HG03378 (cell line): ENCODE measurements at regions not wholly inside any gene's neighbourhood (a gene's known extent, or its start where the extent isn't known, plus 50 kb on each side); places are given as distances from the start of the nearest gene placed in this dataset.

Source experiments
- ATAC-seq: cut with Tn5 transposase; IDR thresholded peaks from one replicate; pipeline ENCODE4 v1.9.1; 2021; ENCODE audit warnings: mild to moderate bottlenecking, moderate library complexity; ENCODE audit not compliant: unreplicated experiment

DNA sequence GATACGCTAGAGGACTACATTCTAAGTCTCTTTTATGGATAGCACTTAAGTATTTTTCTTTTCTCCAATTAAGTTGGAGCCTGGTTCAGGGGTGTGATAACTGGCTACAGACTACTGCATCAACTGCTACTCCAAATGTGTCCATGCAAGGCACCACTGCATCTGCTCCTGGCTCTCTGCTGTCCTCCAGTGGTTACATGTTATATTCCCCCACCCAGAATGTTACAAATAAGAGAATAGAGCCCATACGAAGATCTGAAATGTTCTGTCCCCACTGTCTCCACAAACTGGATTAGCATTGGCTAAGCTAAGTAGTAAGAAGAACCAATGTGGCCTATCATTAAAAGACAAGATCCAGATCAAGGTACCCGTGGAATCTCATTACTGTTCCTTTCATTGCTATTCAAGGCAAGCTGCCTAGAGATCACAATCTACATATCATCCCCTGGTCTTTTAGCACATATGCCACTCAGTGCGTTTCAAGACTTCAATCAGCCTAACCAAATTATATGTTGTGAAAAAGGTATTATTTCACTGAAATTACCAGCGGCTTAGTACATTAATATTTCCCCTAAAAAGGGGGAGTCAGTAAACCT, 308.3 kb upstream of the SLC8A1 start:
- peak; percentile 65 for ATAC-seq

DNA sequence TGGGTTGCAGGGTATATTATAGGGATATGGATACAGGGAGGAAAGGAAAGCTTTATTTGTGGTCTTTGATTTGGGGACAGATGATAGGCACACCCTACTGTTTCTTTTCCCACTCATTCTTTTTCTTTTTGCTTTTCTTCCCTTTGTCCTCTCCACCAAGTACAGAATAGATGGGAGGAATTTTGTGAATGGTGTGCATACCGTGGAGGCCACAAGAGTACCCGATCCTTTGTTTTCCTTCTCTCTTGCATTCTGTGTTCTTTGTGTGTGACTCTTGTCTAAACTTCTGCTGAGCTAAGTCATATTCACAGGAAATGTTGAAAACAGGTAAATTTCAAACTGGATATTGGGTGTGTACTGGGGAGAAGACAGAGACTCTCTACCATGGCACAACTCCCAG, 321.4 kb upstream of the SLC8A1 start:
- ATAC-seq, result no peak

DNA sequence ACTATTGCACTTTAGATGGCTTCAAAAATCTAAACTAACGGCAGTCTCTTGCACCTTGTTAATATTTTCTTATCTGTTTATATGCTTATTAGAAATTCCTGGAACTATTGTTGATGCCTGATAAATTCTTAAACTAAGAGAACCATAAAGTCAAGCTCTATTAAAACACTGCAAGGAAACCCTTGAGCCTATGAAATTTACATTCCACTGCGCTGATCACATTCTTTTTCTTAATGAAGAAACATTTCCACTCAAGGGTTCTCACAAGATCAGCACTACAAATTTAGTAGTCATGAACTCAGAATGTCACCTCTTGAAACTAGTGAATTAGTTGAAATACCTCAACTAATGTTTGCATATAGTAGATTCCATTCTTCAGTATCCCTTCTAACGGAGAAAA, 331.8 kb upstream of the SLC8A1 start:
- ATAC-seq, result no peak

DNA sequence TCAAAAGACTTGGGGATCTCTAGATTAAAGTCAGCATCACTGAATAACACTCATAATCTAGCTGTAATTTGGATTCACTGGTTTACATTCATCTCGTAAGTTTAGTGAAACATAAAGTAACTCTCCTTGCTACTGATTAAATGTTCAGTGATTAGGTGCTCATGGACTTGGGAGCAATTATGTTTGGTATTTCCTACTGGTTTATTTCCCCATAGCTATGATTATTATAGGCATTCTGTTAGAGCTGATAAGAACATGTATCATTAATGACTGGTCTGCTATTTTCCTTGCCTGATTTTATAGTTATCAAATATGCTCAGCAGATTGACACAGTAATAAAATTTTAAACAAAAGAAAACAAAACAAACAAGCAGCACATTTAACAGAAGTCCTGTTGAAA, 334.7 kb upstream of the SLC8A1 start:
- no peak for ATAC-seq

DNA sequence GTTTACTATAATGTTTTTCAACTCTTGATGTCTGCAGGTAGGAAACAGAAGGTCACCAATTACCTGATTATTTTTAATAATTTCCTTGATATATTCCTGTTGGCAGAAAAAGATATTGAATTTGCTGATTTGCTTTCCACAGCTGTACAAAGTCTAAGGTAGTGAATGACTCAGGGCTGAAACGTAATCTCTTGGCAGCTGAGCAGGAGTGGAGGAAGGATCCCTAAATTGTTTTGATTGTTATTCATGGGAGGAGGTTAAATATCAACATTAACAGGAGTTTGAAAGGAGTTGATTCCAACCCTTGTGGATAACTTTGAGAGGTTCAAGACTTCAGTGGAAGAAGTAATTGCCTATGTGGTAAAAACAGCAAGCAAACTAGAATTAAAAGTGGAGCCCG, 345.2 kb upstream of the SLC8A1 start:
- no peak for ATAC-seq

DNA sequence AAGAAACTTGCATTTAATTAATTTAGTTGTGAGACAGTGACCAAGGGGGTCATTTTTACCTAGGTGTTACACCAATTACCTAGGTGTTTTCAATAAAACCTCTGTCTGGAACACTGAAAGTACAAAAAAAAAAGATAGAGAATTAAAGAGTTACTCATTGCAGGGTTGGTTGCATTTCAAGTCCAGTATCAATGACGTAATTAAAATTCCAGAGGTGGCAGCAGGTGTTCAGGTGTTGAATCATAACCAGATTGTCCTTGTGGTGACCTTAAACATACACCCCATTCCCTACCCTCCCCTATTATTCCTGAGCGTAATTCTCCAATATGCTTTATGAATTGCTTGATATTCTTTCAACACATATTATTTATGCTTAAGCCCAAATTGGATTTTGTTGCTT, 352.0 kb upstream of the SLC8A1 start:
- ATAC-seq, result no peak

DNA sequence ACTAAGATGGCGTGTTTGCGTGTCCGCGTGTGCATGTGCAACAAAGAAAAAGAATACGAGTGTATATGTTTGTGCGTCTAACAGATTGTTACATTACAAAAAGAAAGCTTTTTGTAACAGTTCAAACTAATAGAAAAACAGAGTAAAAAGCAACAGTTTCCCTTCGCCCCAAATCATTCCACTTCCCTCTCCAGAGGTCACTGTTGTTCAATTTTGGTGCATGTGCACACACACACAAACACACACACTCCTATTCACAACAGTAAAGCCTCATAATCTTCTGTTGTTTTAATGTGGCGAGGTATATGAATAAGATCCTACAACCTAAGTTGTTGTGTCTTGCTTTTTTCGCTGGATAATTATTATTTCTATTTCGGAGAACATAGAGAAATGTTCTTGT, 357.3 kb upstream of the SLC8A1 start:
- ATAC-seq, result no peak

DNA sequence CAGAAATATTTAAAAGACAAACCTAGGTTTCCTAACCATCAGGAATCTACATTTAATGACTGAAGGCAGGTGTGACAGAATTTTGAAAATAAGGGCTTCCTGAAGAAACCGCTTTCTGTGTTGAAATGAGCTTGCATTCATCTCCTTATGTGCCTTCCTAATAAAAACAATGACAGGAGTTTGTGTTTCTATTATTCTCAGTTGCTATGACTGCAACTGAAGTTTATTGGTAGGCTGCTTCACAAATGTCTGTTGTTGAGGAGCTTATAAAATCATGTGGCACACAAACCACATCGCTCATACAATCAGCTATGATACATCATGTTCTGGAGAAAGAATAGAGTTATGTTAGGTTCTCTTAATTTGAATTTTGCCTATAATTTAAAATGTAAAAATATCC, 362.7 kb upstream of the SLC8A1 start:
- no peak for ATAC-seq

DNA sequence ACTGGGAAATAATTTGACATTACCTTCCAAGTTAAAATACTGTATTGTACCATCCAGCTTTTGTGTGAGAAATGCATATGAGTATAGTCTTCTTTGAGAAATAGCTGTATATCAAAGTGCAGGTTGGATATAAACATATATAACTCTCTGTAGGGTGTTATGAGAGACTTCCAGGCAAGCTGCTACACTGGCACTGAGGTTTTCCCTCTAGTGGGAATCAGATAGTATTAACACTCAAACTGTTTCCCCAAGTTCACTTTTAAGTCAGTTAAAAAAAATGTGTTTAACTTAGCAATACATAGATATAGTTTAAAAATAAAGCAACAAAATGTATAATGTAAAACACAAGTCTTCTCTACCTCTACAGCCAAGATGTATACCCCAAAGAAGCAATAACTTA, 368.4 kb upstream of the SLC8A1 start:
- ATAC-seq, result no peak

DNA sequence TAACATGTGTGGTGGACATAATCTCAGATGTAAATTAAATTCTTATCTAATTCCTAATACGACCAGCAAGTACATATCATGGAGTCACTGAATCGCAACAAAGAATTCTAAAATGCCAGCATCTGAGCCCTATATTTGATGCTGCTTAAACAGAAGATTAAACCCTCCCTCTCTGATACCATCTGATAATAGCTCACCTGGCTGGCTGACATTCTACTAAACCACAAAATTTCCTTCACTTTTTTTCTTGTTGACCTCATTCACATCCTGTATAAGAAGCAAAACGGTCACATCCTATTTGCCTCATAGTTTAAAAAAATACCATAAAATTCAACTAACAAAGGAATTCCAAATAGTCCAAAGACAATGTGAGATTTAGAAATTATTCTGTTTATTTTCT, 371.6 kb upstream of the SLC8A1 start:
- no peak for ATAC-seq

DNA sequence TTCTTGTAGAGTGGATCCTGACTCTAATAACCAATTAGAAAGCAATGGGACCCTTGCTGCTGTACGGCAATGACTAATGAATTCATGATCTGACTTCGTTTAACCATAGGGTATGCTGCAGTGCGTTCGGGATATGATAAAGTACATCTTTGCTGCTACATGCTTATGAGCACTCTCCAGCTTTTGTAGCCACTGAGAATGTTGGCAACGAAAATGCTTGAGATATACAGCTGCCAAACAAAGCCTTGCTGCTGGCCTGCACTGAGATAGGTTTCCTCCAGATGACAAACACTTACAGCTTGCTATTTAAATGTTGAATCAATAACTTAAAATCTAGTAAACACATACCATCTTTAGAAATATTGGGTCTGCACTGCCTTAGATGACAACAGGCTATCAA, 372.4 kb upstream of the SLC8A1 start:
- no peak for ATAC-seq

DNA sequence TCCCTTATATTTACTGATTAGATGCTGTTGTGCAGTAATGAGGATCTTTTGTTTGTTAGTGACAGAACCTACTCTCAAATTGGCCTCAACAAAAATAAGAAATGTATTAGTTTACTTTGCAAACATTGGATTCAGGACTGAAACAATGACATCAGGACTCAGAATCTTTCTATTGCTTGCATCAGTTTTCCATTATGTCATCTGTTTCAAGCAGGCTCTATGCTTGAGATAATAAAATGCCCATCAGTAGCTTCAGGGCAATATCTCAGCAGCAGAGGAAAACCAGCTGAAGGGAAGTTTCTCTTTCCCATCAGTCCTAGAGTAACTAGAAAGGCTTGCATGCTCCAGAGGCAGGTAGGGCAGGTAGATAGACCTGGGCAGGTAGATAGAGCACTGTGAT, 375.5 kb upstream of the SLC8A1 start:
- ATAC-seq, result no peak

DNA sequence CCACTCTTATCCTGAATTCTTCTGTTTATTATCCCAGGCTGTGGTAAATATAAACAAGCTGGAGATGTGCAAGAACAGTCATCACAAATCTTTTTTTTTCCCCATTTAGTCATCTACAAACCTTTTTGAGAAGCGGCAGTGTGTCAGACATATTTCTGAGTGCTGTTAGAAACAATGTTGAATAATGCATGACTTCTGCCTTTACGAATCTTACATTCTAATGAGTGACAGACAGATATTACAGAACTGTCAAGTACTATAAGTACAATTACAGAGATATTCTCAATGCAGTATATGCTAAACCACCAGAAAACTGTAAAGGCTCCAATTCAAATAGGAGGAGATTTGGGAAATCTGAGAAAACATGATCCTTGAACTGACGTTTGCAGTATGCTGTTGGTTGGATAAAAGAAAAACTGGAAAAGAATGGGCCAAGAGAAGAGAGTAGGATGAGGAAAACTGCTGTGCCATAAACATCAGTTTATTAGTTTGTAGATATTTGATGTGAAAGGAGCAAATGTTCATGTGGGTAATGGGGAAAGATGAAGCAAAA, 379.5 kb upstream of the SLC8A1 start:
- ATAC-seq, result no peak

DNA sequence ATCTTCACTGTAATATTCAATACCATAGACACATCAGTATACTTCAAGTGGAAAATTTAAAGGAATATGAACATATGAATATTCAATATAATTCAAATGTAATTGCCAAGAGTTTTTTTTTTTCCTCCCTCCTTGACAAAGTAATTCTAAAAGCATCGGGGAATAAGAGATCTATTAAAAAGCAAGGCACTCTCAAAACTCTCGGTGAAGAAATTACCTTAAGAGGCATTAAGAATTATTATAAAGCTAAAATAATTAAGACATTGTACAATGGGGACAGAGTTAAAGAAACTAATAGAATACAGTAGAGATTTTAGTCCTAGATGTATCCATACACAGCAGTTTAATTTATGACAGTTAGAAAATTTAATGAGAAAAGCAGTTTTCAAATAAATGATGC, 390.0 kb upstream of the SLC8A1 start:
- ATAC-seq, result no peak

DNA sequence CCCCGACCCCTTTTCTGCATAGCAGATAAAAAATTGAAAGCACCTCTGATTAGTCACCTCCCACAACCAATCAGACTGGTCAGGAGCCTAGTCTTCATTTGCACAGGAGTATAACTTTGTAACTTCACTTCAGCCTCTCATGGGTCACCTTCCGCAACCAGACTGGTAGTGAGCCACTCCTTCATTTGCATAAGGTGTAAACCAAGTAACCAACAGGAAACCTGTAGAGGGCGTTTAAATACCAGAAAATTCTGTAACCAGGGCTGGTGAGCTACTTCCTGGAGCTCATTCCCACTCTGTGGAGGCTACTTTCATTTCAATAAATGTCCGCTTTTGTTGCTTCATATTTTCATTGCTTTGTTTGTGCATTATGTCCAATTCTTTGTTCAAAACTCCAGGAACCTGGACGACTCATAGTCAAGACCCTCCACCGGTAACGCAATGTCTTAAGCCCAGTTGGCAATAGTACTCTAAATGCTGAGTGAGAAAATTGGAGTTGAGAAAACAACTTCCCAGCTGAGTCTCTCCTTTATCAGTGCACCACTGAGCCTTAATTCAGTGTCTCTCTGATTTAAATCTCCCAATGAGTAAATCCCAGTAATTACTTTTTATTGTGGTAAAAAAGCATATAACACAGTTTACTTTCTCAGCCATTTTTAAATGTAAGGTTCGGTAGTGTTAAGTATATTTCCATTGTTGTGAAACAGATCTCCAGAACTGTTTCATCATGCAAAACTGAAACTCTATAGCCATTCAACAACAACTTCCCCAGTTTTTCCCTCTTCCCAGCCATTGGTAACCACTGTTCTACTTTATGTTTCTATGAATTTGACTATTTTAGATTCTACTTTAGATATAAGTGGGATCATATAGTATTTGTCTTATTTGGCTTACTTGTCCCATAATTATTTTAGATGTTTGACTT, 392.7 kb upstream of the SLC8A1 start:
- ATAC-seq, result no peak

DNA sequence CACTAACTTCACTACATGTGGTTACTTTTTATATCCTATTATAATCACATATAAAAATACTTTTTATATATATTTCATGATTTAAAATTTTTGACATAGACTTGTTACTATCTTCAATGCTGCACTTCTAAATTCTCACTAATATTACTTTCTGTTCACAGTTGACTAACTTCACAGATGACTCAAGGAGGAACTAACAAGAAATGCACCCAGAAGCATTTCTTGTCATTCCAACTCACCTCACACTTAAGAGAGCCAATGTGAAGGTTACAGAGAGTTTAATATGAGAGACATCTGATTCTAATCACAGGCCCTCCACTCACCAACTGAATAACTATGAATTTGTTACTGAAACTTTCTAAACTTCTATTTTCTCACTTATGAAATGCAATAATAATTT, 399.8 kb upstream of the SLC8A1 start:
- ATAC-seq, result no peak

DNA sequence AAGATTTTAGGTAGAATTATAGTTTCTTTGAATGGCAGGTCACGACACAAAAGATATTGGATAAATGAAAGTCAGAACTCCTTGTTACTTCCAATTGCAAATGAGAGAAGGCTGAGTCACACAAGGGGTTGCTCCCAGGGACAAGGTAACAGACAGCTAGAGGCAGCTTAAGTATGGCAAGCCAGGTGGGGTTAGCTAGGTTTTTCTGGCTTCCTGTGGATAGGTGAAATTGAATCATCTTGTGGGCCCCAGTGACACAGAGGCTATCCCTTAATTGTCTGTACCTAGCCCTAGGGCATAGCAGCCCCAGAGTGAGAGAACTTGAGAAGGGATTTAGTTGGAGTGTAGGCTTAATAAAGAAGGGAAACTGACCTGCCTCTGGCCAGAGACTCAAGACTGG, 407.7 kb upstream of the SLC8A1 start:
- ATAC-seq, result no peak

DNA sequence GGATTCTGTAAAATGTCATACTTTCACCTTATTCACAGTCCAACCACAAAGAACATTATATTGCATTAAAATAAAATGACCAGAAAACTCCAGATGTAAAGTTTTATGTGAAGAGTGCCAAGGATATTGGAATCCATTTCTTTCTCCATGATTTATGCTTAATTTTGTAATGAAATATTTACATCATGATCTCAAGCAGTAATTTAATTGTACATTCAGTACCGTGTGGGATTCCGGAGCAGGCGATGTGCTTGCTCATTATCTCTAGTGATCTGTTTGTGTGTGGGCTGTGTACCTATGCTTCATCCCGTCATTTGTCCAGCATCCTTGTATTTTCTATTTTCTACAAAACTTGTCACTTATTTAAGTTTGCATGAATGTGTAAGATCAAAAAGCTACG, 415.9 kb upstream of the SLC8A1 start:
- no peak for ATAC-seq

DNA sequence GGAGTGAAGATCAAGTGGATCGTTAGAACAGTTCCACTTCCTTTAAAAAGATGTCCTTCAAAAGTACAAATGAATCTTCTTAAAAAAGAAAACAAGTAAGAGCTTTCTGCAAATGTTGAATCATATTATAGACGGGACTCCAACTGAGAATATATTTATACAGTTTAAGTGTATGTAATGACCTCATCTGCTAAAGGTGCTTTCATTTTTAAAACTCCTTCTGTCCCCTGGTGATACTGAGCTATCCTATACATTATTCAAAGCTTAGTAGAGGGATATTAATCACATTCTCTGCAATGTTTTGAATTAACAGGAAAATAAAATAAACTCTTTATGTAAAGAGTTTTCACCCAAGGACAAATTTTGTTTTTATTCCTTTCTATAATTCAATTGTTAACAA, 420.7 kb upstream of the SLC8A1 start:
- ATAC-seq, result no peak

DNA sequence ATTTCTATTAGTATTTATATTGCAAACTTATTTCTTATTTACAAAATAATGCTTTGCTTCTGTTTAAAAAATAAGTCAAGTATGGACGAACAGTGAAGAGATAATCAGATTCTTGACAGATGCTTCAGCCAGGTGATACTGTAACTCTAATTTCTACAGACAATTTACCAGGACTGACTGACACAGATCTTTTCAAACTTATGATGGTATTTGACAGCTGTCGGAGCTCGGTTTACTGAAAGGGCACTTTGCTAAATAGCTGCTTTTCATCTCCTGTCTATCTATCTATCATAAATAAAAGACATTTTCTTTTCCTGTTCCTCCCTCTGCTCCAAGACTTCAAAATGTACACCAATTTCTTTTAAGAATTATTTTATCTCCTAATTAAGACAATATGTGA, 422.5 kb upstream of the SLC8A1 start:
- ATAC-seq, result no peak

DNA sequence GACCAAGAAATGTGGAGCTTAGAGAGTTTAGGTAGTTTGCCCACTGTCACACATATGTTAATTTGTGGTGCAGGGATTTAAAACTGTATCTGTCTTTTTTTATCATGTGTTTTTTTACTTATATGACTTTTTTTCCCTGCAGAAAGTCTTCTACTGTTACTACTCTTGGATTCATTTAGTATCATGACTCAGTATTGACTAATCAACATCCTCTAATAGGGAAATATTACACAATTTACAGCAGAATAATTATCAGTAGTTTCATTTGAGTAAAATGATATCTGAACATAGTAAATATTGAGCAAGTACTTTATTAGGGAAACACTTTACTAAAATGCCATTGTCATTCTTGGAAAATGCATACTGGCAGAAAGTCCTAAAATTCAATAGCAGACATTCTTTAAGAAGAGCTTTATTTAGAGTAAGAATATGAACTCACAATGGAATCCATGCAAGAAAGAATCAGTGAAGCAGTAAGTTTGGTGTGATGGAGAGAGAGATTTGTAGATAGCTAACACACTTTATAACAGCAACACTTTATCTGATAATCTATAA, 425.9 kb upstream of the SLC8A1 start:
- no peak for ATAC-seq

DNA sequence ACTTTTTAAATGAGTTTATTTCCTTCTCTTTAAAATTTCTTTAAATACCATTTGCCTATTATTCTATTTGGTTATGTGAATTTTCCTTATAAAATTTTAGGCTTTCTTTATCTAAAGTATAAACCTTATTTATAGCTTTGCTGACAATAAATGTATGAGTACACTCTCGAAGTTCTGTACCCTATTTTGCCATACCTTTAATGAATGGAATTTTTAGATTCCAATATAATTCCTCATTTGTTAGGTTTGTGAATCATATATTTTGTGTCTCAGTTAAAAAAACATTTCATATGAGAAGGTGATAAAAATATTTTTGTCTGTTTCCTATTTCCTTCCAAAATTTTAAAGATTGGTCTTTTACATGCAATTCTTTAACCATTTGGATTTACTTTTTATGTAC, 427.4 kb upstream of the SLC8A1 start:
- no peak for ATAC-seq
